OCI-LY7 (cell line): ENCODE measurements at regions not wholly inside any gene's neighbourhood (a gene's known extent, or its start where the extent isn't known, plus 50 kb on each side); places are given as distances from the start of the nearest gene placed in this dataset.

Experiments used
- EZH2phosphoT487 ChIP-seq: fragments of 200-600 bp; sonication (generic); IDR thresholded peaks from 2 replicates; pipeline ENCODE4 v1.6.1; 2018; ENCODE audit warnings: low read depth, borderline replicate concordance, mild to moderate bottlenecking, mixed run types, antibody characterized with exemption, low read length, moderate library complexity, mixed read lengths
- TF ChIP-seq, protein P1 (sequence below): fragments of 200-600 bp; sonication (generic); conservative IDR thresholded peaks from 2 replicates; pipeline ENCODE4 v1.5.1; 2014; ENCODE audit warnings: mild to moderate bottlenecking, antibody characterized with exemption, low read length, moderate library complexity, mixed read lengths

DNA sequence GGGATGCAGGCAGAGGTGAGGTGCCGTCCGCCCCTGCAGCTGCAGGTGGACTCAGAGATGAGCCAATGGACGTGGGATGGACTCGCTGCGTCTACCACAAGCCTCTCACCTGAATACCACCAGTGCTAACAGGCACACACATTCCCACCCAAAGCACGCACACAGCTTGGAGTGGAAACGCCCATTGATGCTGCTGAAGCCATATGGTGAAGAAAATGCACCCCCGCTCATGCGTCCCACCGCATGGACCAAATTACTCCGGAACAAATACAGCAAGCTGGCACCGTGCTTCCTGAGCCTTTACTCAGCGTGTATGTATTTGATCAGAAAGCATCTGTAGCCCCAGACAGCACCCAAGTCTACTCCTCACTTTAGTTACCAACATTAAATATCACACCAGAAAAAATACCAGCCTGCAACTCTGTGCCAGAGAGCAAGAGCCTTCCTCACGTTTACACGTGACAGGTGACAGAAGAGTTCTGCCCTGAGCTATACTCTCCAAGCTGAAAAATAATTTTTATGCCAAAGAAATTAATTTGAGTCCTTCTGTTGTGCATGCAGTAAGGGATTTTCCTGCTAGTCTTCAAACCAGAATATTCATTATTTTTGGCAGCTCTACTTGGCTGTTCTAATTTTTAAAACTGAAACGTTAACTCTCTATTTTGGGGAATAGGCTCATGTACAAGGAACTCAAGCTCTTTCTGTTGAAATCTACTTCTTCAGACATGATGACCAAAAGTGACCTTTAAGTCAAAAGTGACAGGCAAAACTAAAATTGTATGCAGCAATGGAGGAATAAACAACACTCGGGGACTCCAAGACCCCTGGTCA is 58.2 kb upstream of the SYNDIG1 start:
- TF ChIP-seq, protein P1, sequence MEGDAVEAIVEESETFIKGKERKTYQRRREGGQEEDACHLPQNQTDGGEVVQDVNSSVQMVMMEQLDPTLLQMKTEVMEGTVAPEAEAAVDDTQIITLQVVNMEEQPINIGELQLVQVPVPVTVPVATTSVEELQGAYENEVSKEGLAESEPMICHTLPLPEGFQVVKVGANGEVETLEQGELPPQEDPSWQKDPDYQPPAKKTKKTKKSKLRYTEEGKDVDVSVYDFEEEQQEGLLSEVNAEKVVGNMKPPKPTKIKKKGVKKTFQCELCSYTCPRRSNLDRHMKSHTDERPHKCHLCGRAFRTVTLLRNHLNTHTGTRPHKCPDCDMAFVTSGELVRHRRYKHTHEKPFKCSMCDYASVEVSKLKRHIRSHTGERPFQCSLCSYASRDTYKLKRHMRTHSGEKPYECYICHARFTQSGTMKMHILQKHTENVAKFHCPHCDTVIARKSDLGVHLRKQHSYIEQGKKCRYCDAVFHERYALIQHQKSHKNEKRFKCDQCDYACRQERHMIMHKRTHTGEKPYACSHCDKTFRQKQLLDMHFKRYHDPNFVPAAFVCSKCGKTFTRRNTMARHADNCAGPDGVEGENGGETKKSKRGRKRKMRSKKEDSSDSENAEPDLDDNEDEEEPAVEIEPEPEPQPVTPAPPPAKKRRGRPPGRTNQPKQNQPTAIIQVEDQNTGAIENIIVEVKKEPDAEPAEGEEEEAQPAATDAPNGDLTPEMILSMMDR, result no peak
- no peak for TF ChIP-seq EZH2phosphoT487
